Fibroblast of lung (primary cell): ENCODE measurements at regions not wholly inside any gene's neighbourhood (a gene's known extent, or its start where the extent isn't known, plus 50 kb on each side); places are given as distances from the start of the nearest gene placed in this dataset.

Experiments used
- DNase-seq, 2 donors: peaks; one replicate each; pipeline versions ENCODE4 v3.0.0 to v3.0.0-alpha.2; 2010; ENCODE audit warnings: low read depth in 2 of 2
- H2AFZ ChIP-seq: 2 replicates; pipeline ENCODE4 v1.5.1; 2012; ENCODE audit warnings: low read length, control low read depth, inconsistent platforms
- H3K27ac ChIP-seq: 2 replicates; pipeline ENCODE4 v1.5.1; 2011; ENCODE audit warnings: low read length, control low read depth; ENCODE audit not compliant: insufficient read depth
- H3K27me3 ChIP-seq: 2 replicates; pipeline ENCODE4 v1.5.1; 2011; ENCODE audit warnings: mild to moderate bottlenecking, low read length; ENCODE audit not compliant: control insufficient read depth, insufficient read depth
- H3K36me3 ChIP-seq: 2 replicates; pipeline ENCODE4 v1.5.1; 2011; ENCODE audit warnings: low read length; ENCODE audit not compliant: control insufficient read depth, insufficient read depth
- H3K4me1 ChIP-seq: 2 replicates; pipeline ENCODE4 v1.5.1; 2011; ENCODE audit warnings: low read length; ENCODE audit not compliant: control insufficient read depth, insufficient read depth; ENCODE audit errors: extremely low read depth
- H3K4me2 ChIP-seq: 2 replicates; pipeline ENCODE4 v1.5.1; 2011; ENCODE audit warnings: low read length, control low read depth; ENCODE audit not compliant: insufficient read depth; ENCODE audit errors: extremely low read depth
- H3K4me3 ChIP-seq, 4 experiments: fragments of 200-600 bp in 1 of 4; sonication (generic) in 1 of 4; replicated peaks in 1 of 4; 2 replicates each; pipeline ENCODE4 v1.5.1; 2011 to 2016; ENCODE audit warnings: low read length in 4 of 4, low read depth in 3 of 4, mild to moderate bottlenecking in 3 of 4, control low read depth in 2 of 4, inconsistent platforms in 1 of 4, mixed read lengths in 1 of 4; ENCODE audit not compliant: insufficient read depth in 1 of 4; ENCODE audit errors: control extremely low read depth in 1 of 4
- H3K79me2 ChIP-seq: 2 replicates; pipeline ENCODE4 v1.5.1; 2012; ENCODE audit warnings: mild to moderate bottlenecking, low read length, inconsistent platforms; ENCODE audit not compliant: control insufficient read depth, insufficient read depth
- H3K9ac ChIP-seq: 2 replicates; pipeline ENCODE4 v1.5.1; 2011; ENCODE audit warnings: mild to moderate bottlenecking, low read length, control low read depth; ENCODE audit not compliant: insufficient read depth
- H3K9me3 ChIP-seq: 2 replicates; pipeline ENCODE4 v1.5.1; 2012; ENCODE audit warnings: low read depth, low read length; ENCODE audit not compliant: control insufficient read depth, insufficient read depth
- H4K20me1 ChIP-seq: 2 replicates; pipeline ENCODE4 v1.5.1; 2011; ENCODE audit warnings: low read length; ENCODE audit not compliant: control insufficient read depth, insufficient read depth; ENCODE audit errors: extremely low read depth
- CTCF ChIP-seq, 2 donors: IDR thresholded peaks in 1 of 2; conservative IDR thresholded peaks in 1 of 2; 1 replicate in 1 of 2; 2 replicates in 1 of 2; pipeline ENCODE4 v1.5.1; 2011 to 2012; ENCODE audit warnings: low read length in 2 of 2, control low read depth in 1 of 2, inconsistent platforms in 1 of 2, low read depth in 1 of 2, mild to moderate bottlenecking in 1 of 2
- EZH2 ChIP-seq: IDR thresholded peaks from 2 replicates; pipeline ENCODE4 v1.5.1; 2012; ENCODE audit warnings: low read length, control low read depth, mild to moderate bottlenecking; ENCODE audit errors: missing control alignments

GRCh38 chr2:198297350-198297749 lies 493.0 kb downstream of the PLCL1 start:
- no peak overlapping the region for H3K27ac ChIP-seq
- no peaks in the 10 kb centered on the region for H4K20me1 ChIP-seq
- H3K79me2 ChIP-seq, result no peaks in the 10 kb centered on the region
- H3K4me1 ChIP-seq, result no peaks in the 10 kb centered on the region
- TF ChIP-seq CTCF (conservative IDR thresholded peaks at IDR 0.05 in 1 of 2, IDR thresholded peaks at IDR 0.05 in 1 of 2; ENCODE audit: low read depth in 1 of 2, low read length in 2 of 2) (no peak), EZH2 (no peak)
- no peak overlapping the region for H2AFZ ChIP-seq
- H3K27me3 ChIP-seq, result no peaks in the 10 kb centered on the region
- no peak overlapping the region for H3K9ac ChIP-seq
- no peaks in the 10 kb centered on the region for H3K36me3 ChIP-seq
- H3K9me3 ChIP-seq, result no peaks in the 10 kb centered on the region
- no peak overlapping the region for H3K4me3 ChIP-seq
- DNase-seq, result no peak
- H3K4me2 ChIP-seq, result no peak overlapping the region

GRCh38 chr2:198296665-198297308 lies 492.4 kb downstream of the PLCL1 start:
- H4K20me1 ChIP-seq, result no peaks in the 10 kb centered on the region
- no peaks in the 10 kb centered on the region for H3K9me3 ChIP-seq
- no peak overlapping the region for H3K9ac ChIP-seq
- H3K36me3 ChIP-seq, result no peaks in the 10 kb centered on the region
- H3K4me3 ChIP-seq, result no peak overlapping the region
- TF ChIP-seq EZH2 (no peak), CTCF (conservative IDR thresholded peaks at IDR 0.05 in 1 of 2, IDR thresholded peaks at IDR 0.05 in 1 of 2; ENCODE audit: low read depth in 1 of 2, low read length in 2 of 2) (peak; percentile 55 to 75)
- H3K79me2 ChIP-seq, result no peaks in the 10 kb centered on the region
- H2AFZ ChIP-seq, result no peak overlapping the region
- H3K27me3 ChIP-seq, result no peaks in the 10 kb centered on the region
- H3K4me1 ChIP-seq, result no peaks in the 10 kb centered on the region
- H3K4me2 ChIP-seq, result no peak overlapping the region
- no peak overlapping the region for H3K27ac ChIP-seq
- DNase-seq, result peak; percentile 28 to 65

- TF ChIP-seq CTCF (conservative IDR thresholded peaks at IDR 0.05 in 1 of 2, IDR thresholded peaks at IDR 0.05 in 1 of 2; ENCODE audit: low read depth in 1 of 2, low read length in 2 of 2) (no peak), EZH2 (no peak)
- Histone ChIP-seq H3K79me2 (no peaks in the 10 kb centered on the region), H3K4me2 (no peak overlapping the region), H3K9me3 (no peaks in the 10 kb centered on the region), H3K27me3 (no peaks in the 10 kb centered on the region), H2AFZ (no peak overlapping the region), H3K4me3 (no peak overlapping the region), H4K20me1 (no peaks in the 10 kb centered on the region), H3K36me3 (no peaks in the 10 kb centered on the region), H3K27ac (no peak overlapping the region), H3K9ac (no peak overlapping the region), H3K4me1 (no peaks in the 10 kb centered on the region)
- no peak for DNase-seq
Observed at GRCh38 chr2:198293281-198293680, 488.9 kb downstream of the PLCL1 start.
